ENCODE measurements at regions not wholly inside any gene's neighbourhood (a gene's known extent, or its start where the extent isn't known, plus 50 kb on each side); places are given as distances from the start of the nearest gene placed in this dataset.

DNA sequence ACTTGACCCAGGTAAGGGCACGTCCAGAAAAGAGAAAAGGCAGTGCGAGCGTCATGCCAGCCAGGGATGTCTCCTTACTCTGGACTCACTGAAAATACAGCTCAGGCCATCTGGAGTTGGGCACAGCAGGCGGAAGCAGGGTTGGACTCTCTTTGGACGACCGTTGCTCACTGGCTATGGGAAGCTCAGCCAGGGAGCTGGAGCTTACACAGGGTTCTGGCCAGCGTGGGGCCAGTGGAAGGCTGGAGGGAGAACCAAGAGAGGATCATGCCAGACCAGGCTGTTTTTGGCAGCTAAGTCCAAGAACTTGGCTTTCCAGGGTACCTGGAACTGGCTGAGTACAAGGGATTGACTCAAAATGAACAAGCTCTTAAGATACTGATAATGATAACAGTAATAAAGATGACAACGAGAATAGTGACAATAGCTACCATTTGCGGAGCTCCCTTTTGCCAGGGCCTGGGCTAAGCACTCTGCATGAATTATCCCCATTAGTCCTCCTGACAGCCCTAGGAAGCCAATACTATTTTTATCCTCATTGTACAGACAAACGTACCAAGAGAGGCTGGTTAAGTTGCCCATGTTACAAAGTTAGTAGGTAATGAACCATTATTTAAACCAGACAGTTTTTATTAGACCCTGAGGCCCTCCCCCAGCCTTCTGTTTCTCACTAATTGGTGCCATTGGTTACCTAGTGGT, 177.6 kb downstream of the PTPN20 start:
- TF ChIP-seq, protein P1, sequence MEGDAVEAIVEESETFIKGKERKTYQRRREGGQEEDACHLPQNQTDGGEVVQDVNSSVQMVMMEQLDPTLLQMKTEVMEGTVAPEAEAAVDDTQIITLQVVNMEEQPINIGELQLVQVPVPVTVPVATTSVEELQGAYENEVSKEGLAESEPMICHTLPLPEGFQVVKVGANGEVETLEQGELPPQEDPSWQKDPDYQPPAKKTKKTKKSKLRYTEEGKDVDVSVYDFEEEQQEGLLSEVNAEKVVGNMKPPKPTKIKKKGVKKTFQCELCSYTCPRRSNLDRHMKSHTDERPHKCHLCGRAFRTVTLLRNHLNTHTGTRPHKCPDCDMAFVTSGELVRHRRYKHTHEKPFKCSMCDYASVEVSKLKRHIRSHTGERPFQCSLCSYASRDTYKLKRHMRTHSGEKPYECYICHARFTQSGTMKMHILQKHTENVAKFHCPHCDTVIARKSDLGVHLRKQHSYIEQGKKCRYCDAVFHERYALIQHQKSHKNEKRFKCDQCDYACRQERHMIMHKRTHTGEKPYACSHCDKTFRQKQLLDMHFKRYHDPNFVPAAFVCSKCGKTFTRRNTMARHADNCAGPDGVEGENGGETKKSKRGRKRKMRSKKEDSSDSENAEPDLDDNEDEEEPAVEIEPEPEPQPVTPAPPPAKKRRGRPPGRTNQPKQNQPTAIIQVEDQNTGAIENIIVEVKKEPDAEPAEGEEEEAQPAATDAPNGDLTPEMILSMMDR (IDR thresholded peaks at IDR 0.05; ENCODE audit: borderline replicate concordance, insufficient read depth, low read depth, low read length) = no peak
- H3K4me3 ChIP-seq (ENCODE audit: low read depth, low read length) = no peak overlapping the region

DNA sequence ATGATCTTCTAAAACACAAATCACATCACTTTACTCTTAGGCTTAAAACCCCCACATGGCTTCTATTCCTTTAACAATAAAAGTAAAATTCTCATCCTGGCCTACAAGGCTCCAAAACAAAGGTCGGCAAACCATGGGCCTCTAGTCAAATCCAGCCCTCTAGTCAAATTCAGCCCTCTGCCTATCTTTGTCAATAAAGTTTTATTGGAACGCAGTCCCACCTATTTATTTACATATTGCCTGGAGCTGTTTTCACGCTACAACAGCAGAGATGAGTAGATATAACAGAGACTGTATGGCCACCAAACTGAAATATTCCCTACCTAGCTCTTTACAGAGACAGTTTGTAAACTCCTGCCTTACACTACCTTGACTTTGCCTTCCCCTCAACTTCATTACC, 178.8 kb downstream of the PTPN20 start:
- no peak overlapping the region for H3K4me3 ChIP-seq (ENCODE audit: low read depth, low read length)
- TF ChIP-seq, protein P1 (IDR thresholded peaks at IDR 0.05; ENCODE audit: borderline replicate concordance, insufficient read depth, low read depth, low read length) = no peak

DNA sequence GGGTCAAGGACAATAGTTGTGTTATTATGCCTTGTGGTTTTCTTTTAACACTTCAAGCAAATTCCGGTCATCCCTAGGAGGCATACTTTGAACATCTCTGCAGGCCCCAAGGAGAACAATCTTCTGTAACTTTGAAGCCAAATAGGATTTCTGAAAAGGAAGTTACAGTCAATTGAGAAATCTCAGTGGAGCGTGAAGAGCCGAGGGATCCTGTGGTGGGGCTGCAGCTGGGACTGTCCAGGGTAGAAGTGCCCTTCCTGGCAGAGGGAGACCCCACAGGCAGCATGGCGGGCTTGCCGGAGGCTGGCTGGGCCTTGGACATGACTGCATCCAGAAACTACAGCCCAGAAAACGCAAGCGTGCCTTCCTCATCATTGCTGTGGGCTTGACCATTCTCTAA, 179.7 kb downstream of the PTPN20 start:
- TF ChIP-seq, protein P1 (IDR thresholded peaks at IDR 0.05; ENCODE audit: borderline replicate concordance, insufficient read depth, low read depth, low read length) = no peak
- no peak overlapping the region for H3K4me3 ChIP-seq (ENCODE audit: low read depth, low read length)

DNA sequence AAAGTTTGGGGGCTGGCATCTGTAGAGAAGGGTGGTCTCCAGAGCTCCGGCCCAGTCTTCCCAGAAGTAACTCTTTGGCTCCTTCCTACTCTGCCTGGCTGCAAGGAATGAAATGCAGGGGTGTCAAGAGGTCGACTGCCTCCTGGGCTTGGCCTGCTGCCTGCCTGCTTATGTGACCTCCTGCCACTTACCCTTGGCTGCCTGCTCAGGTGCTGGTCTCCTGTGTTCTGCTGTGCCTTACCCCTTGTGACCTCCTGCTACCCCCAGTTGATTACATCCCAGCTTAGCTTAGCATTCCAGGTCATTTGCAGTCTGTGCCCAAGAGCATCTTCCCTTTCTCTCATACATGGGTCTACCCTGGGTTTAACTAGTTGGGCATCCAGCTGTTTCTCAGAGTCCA, 180.2 kb downstream of the PTPN20 start:
- TF ChIP-seq, protein P1 (IDR thresholded peaks at IDR 0.05; ENCODE audit: borderline replicate concordance, insufficient read depth, low read depth, low read length) = no peak
- H3K4me3 ChIP-seq (ENCODE audit: low read depth, low read length) = no peak overlapping the region

DNA sequence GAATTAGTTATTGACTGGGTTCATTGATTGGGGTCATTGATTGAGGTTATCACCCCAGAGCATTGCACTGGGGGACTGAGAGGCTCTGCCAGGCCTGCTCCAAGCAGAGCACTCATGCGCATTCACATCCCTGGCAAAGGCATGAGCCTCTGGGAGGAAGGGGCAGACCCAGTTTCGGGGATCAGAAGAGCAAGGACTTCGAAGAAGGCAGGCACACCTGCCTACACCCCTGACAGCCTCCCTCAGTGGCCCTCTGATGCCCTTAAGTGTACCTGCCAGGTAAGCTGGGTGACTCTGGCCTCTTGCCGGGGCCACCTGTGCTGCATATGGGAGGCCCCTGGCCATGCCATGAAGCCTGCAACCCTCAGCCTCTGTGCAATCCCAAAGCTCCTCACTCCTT, 181.1 kb downstream of the PTPN20 start:
- TF ChIP-seq, protein P1 (IDR thresholded peaks at IDR 0.05; ENCODE audit: borderline replicate concordance, insufficient read depth, low read depth, low read length) = no peak
- H3K4me3 ChIP-seq (ENCODE audit: low read depth, low read length) = no peak overlapping the region

DNA sequence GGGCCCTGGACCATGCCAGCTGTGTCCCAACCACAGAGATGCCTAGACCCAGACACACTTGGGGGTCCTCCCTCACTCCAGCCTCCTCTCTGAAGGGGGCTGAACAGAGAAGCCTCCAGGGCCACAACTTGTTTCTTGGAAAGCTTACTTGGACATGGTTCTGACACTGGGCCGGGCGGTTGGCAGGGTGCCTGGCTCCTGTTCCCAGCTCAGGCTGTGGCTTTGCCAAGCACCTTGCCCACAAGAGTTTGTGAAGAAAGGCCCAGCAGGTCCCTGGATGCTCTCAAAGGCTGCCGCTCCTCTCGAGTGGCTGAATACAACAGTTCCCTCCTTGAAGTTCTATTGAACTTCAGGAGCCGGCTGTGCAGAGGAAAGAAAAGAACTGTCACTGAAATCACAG, 181.6 kb downstream of the PTPN20 start:
- TF ChIP-seq, protein P1 (IDR thresholded peaks at IDR 0.05; ENCODE audit: borderline replicate concordance, insufficient read depth, low read depth, low read length) = no peak
- no peak overlapping the region for H3K4me3 ChIP-seq (ENCODE audit: low read depth, low read length)

DNA sequence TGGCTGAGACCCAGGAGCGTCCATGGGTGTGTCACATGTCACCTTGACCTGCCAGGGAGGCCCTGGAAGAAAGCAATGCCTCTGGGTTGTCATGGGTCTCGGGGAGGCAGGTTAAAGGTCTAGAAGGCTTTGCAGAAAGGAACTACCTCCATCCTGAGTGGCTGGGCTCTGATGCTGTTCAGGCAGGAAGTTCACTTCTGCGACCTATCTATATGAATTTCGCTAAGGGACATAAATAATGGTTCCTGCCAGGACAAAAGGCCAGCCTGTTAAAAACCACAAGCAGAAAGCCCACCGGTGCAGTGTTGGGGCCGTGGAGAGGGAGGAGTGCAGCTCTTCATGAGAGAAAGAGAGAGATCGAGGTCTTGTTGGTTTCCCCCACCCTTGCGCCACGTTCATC, 182.9 kb downstream of the PTPN20 start:
- no peak overlapping the region for H3K4me3 ChIP-seq (ENCODE audit: low read depth, low read length)
- TF ChIP-seq, protein P1 (IDR thresholded peaks at IDR 0.05; ENCODE audit: borderline replicate concordance, insufficient read depth, low read depth, low read length) = no peak
